H9 (cell line): ENCODE measurements at regions not wholly inside any gene's neighbourhood (a gene's known extent, or its start where the extent isn't known, plus 50 kb on each side); places are given as distances from the start of the nearest gene placed in this dataset.

ENCODE experiments used
- DNase-seq: peaks from one replicate; pipeline ENCODE4 v3.0.0-alpha.2; 2017
- H2AFZ ChIP-seq: one replicate; pipeline ENCODE4 v1.6.1; 2013; ENCODE audit warnings: mild to moderate bottlenecking, low read length, control low read depth, moderate library complexity
- H2AK5ac ChIP-seq: 2 replicates; pipeline ENCODE4 v1.6.1; 2013; ENCODE audit warnings: low read length, control low read depth, mixed read lengths; ENCODE audit not compliant: insufficient read length
- H2BK120ac ChIP-seq: one replicate; pipeline ENCODE4 v1.6.1; 2013; ENCODE audit warnings: low read depth, mild to moderate bottlenecking, low read length, control low read depth, inconsistent platforms; ENCODE audit not compliant: poor library complexity, severe bottlenecking
- H2BK12ac ChIP-seq: 2 replicates; pipeline ENCODE4 v1.6.1; 2013; ENCODE audit warnings: low read length, control low read depth, mixed read lengths, low read depth; ENCODE audit not compliant: insufficient read length
- H2BK15ac ChIP-seq: 2 replicates; pipeline ENCODE4 v1.6.1; 2013; ENCODE audit warnings: low read depth, low read length, control low read depth
- H2BK20ac ChIP-seq: one replicate; pipeline ENCODE4 v1.6.1; 2013; ENCODE audit warnings: low read depth, mild to moderate bottlenecking, low read length, control low read depth, inconsistent platforms; ENCODE audit not compliant: poor library complexity, severe bottlenecking
- H2BK5ac ChIP-seq: 2 replicates; pipeline ENCODE4 v1.6.1; 2013; ENCODE audit warnings: low read length, control low read depth, mixed read lengths; ENCODE audit not compliant: insufficient read length
- H3K14ac ChIP-seq: 2 replicates; pipeline ENCODE4 v1.6.1; 2013; ENCODE audit warnings: low read length, control low read depth; ENCODE audit not compliant: insufficient read depth
- H3K18ac ChIP-seq: 2 replicates; pipeline ENCODE4 v1.6.1; 2013; ENCODE audit warnings: low read depth, mild to moderate bottlenecking, mixed read lengths, low read length, control low read depth; ENCODE audit not compliant: insufficient read length
- H3K23ac ChIP-seq: 2 replicates; pipeline ENCODE4 v1.6.1; 2013; ENCODE audit warnings: low read length, control low read depth, mixed read lengths, low read depth; ENCODE audit not compliant: insufficient read length
- H3K23me2 ChIP-seq: 2 replicates; pipeline ENCODE4 v1.6.1; 2013; ENCODE audit warnings: low read depth, mild to moderate bottlenecking, mixed read lengths, low read length, control low read depth; ENCODE audit not compliant: insufficient read length, poor library complexity, severe bottlenecking
- H3K27ac ChIP-seq: 2 replicates; pipeline ENCODE4 v1.5.1; 2013; ENCODE audit warnings: low read length, control low read depth, mixed read lengths, low read depth; ENCODE audit not compliant: insufficient read length
- H3K27me3 ChIP-seq: 2 replicates; pipeline ENCODE4 v1.6.1; 2013; ENCODE audit warnings: low read length, control low read depth, inconsistent platforms; ENCODE audit not compliant: insufficient read depth
- H3K4ac ChIP-seq: 2 replicates; pipeline ENCODE4 v1.6.1; 2013; ENCODE audit warnings: low read depth, mild to moderate bottlenecking, control low read depth, inconsistent platforms, low read length, moderate library complexity
- H3K4me1 ChIP-seq: 2 replicates; pipeline ENCODE4 v1.6.1; 2013; ENCODE audit warnings: low read length, control low read depth, inconsistent platforms; ENCODE audit not compliant: insufficient read depth
- H3K4me2 ChIP-seq: 2 replicates; pipeline ENCODE4 v1.6.1; 2013; ENCODE audit warnings: low read length, control low read depth, mixed read lengths; ENCODE audit not compliant: insufficient read length, insufficient read depth
- H3K56ac ChIP-seq: 2 replicates; pipeline ENCODE4 v1.6.1; 2013; ENCODE audit warnings: low read depth, mild to moderate bottlenecking, mixed read lengths, low read length, control low read depth; ENCODE audit not compliant: insufficient read length
- H3K79me1 ChIP-seq: 2 replicates; pipeline ENCODE4 v1.6.1; 2013; ENCODE audit warnings: low read depth, mild to moderate bottlenecking, moderate library complexity, low read length, control low read depth, inconsistent platforms; ENCODE audit not compliant: insufficient read depth, poor library complexity, severe bottlenecking
- H3K79me2 ChIP-seq: 2 replicates; pipeline ENCODE4 v1.6.1; 2013; ENCODE audit warnings: low read length, control low read depth, inconsistent platforms; ENCODE audit not compliant: insufficient read depth
- H3K9ac ChIP-seq: 2 replicates; pipeline ENCODE4 v1.6.1; 2013; ENCODE audit warnings: low read length, control low read depth, mixed read lengths; ENCODE audit not compliant: insufficient read length; ENCODE audit errors: extremely low read depth
- H3K9me3 ChIP-seq: one replicate; pipeline ENCODE4 v1.6.1; 2013; ENCODE audit warnings: low read depth, low read length, inconsistent platforms; ENCODE audit not compliant: control insufficient read depth
- H3T11ph ChIP-seq: one replicate; pipeline ENCODE4 v1.6.1; 2013; ENCODE audit warnings: mild to moderate bottlenecking, low read length, control low read depth, inconsistent platforms
- H4K20me1 ChIP-seq: one replicate; pipeline ENCODE4 v1.6.1; 2013; ENCODE audit not compliant: control insufficient read depth, insufficient read length, insufficient read depth
- H4K5ac ChIP-seq: 2 replicates; pipeline ENCODE4 v1.6.1; 2013; ENCODE audit warnings: low read depth, mild to moderate bottlenecking, mixed read lengths, low read length, control low read depth; ENCODE audit not compliant: insufficient read length
- H4K8ac ChIP-seq: replicated peaks from 2 replicates; pipeline ENCODE4 v1.6.1; 2013; ENCODE audit warnings: low read length, control low read depth, mixed read lengths, low read depth; ENCODE audit not compliant: insufficient read length
- H4K91ac ChIP-seq: 2 replicates; pipeline ENCODE4 v1.6.1; 2013; ENCODE audit warnings: low read depth, mild to moderate bottlenecking, moderate library complexity, mixed read lengths, low read length, control low read depth; ENCODE audit not compliant: insufficient read length
- H3K27ac Mint-ChIP-seq, 3 experiments: 2 replicates in 2 of 3; 3 replicates in 1 of 3; pipeline ENCODE4 v1.8.0; 2020 to 2021; ENCODE audit warnings: mixed read lengths in 3 of 3, mild to moderate bottlenecking in 1 of 3, moderate library complexity in 1 of 3
- H3K27me3 Mint-ChIP-seq: 2 replicates; pipeline ENCODE4 v1.8.0; 2021; ENCODE audit warnings: low read depth, mild to moderate bottlenecking, moderate library complexity, mixed read lengths
- H3K36me3 Mint-ChIP-seq, 3 experiments: 2 replicates in 2 of 3; 3 replicates in 1 of 3; pipeline ENCODE4 v1.8.0; 2020 to 2021; ENCODE audit warnings: low read depth in 3 of 3, mixed read lengths in 3 of 3; ENCODE audit not compliant: insufficient read depth in 1 of 3
- H3K4me1 Mint-ChIP-seq, 2 experiments: 2 replicates each; pipeline ENCODE4 v1.8.0; 2020; ENCODE audit warnings: mixed read lengths in 2 of 2
- H3K4me3 Mint-ChIP-seq, 2 experiments: 2 replicates in 1 of 2; 3 replicates in 1 of 2; pipeline ENCODE4 v1.8.0; 2020 to 2021; ENCODE audit warnings: mild to moderate bottlenecking in 2 of 2, mixed read lengths in 2 of 2, moderate library complexity in 1 of 2
- H3K9me3 Mint-ChIP-seq, 2 experiments: 2 replicates in 1 of 2; 3 replicates in 1 of 2; pipeline ENCODE4 v1.8.0; 2020; ENCODE audit warnings: mild to moderate bottlenecking in 2 of 2, mixed read lengths in 2 of 2, moderate library complexity in 1 of 2
- WGBS: extraction: QIAGEN DNeasy Blood & Tissue Kit; methylation state at CpG from one replicate; pipeline ENCODE4 v1.1.7; 2013; ENCODE audit warnings: missing lambda C conversion rate, low lambda C conversion rate, mixed read lengths; ENCODE audit not compliant: insufficient read length; ENCODE audit errors: extremely low coverage; 5-methylcytosine and 5-hydroxymethylcytosine counted together
- TF ChIP-seq, protein P1 (sequence below): fragments of 200-600 bp; sonication (generic); conservative IDR thresholded peaks from 3 replicates; pipeline ENCODE4 v1.8.0; 2021; ENCODE audit warnings: antibody characterized with exemption, mild to moderate bottlenecking

DNA sequence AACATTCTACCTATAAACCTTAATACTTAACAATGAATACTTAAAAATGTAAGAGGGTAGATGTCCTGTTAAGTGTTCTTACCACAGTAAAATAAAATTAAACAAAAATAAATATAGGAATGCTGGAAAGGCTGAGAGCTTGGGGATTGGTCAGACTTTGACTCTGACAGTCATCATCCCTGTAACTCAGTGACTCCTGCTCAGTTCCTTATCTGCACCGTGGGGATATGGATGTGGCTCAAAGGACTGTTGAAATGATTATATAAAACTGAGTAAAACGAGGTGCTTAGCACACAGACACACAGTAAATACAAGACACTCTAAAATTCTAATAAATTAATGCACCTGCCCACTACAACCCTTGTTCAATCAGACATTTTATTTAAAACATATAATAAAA lies 338.6 kb downstream of the TMEM114 start:
- Histone ChIP-seq H3K79me2 (no peaks in the 10 kb centered on the region), H2BK15ac (no peak overlapping the region), H2BK20ac (no peak overlapping the region), H2BK120ac (no peak overlapping the region), H3K23ac (no peak overlapping the region), H4K20me1 (no peaks in the 10 kb centered on the region), H3K4ac (no peak overlapping the region), H4K8ac (no peak overlapping the region), H3K27ac (no peak overlapping the region), H3K23me2 (no peaks in the 10 kb centered on the region), H4K91ac (no peak overlapping the region), H2BK12ac (no peak overlapping the region), H3K4me1 (no peaks in the 10 kb centered on the region), H3K9ac (no peak overlapping the region), H3K9me3 (no peaks in the 10 kb centered on the region), H2AFZ (no peak overlapping the region), H3K14ac (no peak overlapping the region), H3K79me1 (no peaks in the 10 kb centered on the region), H3K27me3 (no peaks in the 10 kb centered on the region), H3K56ac (no peak overlapping the region), H2BK5ac (no peak overlapping the region), H3K18ac (no peak overlapping the region), H4K5ac (no peak overlapping the region), H2AK5ac (no peak overlapping the region), H3T11ph (no peak overlapping the region), H3K4me2 (no peak overlapping the region)
- DNase-seq, result no peak
- H3K4me1 Mint-ChIP-seq, result peaks cover 6 to 8% of the 10 kb centered on the region in 2 experiments
- H3K9me3 Mint-ChIP-seq, result no peaks in the 10 kb centered on the region; a peak in 1 of 5 replicates
- no peaks in the 10 kb centered on the region for H3K27me3 Mint-ChIP-seq
- TF ChIP-seq, protein P1, sequence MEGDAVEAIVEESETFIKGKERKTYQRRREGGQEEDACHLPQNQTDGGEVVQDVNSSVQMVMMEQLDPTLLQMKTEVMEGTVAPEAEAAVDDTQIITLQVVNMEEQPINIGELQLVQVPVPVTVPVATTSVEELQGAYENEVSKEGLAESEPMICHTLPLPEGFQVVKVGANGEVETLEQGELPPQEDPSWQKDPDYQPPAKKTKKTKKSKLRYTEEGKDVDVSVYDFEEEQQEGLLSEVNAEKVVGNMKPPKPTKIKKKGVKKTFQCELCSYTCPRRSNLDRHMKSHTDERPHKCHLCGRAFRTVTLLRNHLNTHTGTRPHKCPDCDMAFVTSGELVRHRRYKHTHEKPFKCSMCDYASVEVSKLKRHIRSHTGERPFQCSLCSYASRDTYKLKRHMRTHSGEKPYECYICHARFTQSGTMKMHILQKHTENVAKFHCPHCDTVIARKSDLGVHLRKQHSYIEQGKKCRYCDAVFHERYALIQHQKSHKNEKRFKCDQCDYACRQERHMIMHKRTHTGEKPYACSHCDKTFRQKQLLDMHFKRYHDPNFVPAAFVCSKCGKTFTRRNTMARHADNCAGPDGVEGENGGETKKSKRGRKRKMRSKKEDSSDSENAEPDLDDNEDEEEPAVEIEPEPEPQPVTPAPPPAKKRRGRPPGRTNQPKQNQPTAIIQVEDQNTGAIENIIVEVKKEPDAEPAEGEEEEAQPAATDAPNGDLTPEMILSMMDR, result no peak
- no peaks in the 10 kb centered on the region for H3K36me3 Mint-ChIP-seq
- H3K4me3 Mint-ChIP-seq, result no peak overlapping the region
- no CpG with 5 or more reads among the region's 2 CpGs for WGBS
- no peak overlapping the region for H3K27ac Mint-ChIP-seq
